MG63 (cell line): ENCODE measurements at regions not wholly inside any gene's neighbourhood (a gene's known extent, or its start where the extent isn't known, plus 50 kb on each side); places are given as distances from the start of the nearest gene placed in this dataset.
"Not testable (repeated sequence)": the region's sequence is repeated elsewhere in the genome, so short reads cannot be mapped to it uniquely, and the experiment has no call there.

Experiments used
- DNase-seq: peaks from one replicate; pipeline ENCODE4 v3.0.0-alpha.2; 2020
- H3K27me3 ChIP-seq: fragments of 250-450 bp; sonication (Bioruptor Pico); 2 replicates; pipeline ENCODE4 v1.5.1; 2020; ENCODE audit warnings: mild to moderate bottlenecking, moderate library complexity
- H3K36me3 ChIP-seq: fragments of 250-450 bp; sonication (Bioruptor Pico); 2 replicates; pipeline ENCODE4 v1.5.1; 2020; ENCODE audit warnings: mild to moderate bottlenecking, moderate library complexity
- H3K4me3 ChIP-seq: fragments of 250-450 bp; sonication (Bioruptor Pico); 2 replicates; pipeline ENCODE4 v1.5.1; 2020; ENCODE audit warnings: mild to moderate bottlenecking, moderate library complexity
- H3K9me3 ChIP-seq: fragments of 250-450 bp; sonication (Bioruptor Pico); 2 replicates; pipeline ENCODE4 v1.5.1; 2020; ENCODE audit warnings: mild to moderate bottlenecking, moderate library complexity

DNA sequence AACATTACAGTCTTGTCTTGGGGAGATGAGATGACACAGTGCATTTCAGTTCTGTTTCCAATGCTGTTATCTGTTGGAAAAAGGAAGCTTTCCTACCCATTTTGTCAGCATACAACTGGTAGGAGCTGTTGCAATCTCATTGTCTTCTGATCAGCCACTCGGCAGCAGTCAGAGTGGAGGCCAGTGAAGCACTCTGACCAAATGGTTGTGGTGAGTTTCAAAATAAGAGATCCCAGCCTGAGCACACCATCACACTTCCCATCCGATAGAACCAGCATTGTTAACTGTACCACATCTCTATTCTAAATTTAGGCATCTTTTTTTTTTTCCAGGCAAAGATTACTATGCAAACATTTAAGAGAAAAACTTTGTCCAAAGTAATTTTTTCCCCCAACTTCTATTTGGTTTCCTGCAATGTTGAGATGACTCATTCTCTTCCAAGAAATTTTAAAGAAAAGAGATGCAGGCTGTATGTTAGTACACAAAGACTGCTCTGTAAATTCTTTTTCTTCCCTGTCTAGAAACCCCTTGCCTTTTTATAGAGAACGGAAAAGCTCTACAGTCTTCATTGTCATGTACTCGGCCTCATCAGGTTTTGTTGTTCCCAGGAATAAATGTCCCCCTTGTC, 90.0 kb upstream of the IKBKE start:
- DNase-seq, H3K9me3 ChIP-seq, H3K36me3 ChIP-seq, H3K4me3 ChIP-seq, H3K27me3 ChIP-seq: not testable (repeated sequence)

DNA sequence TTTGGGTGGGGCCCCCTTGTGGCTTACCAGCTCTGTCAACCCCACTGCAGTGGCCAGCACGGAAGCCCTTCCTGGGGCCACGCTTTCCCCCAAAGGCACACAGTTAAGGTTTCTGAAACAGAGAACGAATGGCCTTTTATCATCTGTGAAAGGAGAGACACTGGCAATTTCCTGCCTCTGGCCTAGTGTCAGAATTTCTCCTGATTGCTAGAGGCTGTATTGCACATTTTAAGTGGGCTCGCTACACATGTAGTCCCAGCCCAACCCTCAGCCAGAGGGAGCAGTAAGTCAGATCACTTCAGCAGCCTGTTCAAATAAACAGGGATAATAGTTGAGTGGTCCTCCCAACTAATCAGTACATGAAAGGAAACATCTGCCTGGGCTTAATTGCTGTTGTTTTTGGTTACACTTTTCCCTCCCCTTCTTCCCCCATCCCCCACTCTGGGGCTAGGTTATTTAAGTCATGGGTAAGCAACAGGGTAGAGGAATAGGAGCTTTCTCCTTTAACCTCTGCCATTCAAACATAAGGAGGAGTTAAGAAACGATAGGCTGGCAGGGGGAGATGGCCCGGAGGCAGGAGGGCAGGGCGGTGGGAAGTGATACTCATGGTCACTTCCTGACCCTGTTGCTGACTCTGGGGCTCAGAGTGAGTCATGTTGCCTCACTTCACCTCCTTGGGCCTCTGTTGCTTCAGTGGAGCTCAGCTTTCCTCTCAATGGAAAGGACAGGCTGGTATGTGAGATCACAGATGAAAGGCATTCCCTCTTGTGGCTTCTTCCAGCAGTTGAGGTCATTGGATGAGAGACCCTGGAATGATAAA, 89.3 kb upstream of the IKBKE start:
- H3K9me3 ChIP-seq, H3K4me3 ChIP-seq, H3K27me3 ChIP-seq, H3K36me3 ChIP-seq: not testable (repeated sequence)
- DNase-seq: peak; percentile 21

DNA sequence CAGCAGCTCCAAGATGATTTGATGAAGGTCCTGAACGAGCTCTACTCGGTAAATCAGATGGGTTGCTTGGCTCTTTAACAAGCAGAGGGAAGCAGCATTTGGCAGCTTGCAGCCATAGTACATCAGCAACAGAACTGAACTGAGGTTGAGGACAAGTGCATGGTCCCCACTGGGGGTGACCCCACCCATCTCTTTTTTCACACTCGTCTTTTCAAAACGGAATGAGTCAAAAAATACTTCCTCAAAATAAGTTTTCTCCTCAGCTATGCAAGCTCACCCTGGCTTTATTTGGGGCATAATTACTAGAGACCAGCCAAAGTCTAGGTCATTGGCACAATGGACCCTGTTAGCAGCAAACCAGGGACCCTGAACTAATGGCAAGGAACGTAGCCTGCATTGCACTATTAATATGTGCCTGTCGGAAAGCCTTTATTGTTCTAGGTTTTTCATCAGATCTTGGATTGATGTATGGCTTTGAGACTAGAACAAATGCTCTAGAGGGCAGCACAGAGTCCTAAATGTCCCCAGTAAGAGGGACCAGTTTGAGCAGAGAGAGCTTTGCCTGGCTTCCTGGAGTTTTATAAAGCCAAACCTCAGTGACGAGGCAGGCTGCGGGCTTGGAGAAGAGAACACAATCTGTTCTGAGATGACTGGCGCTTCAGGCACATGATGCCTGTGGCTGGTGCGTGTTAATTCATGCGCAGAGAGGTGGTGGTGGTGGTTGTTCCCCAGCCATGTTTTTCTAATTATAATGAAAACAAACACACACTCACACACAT, 86.1 kb upstream of the IKBKE start:
- peak; percentile 65 for DNase-seq
- H3K27me3 ChIP-seq, H3K4me3 ChIP-seq, H3K36me3 ChIP-seq, H3K9me3 ChIP-seq: not testable (repeated sequence)

DNA sequence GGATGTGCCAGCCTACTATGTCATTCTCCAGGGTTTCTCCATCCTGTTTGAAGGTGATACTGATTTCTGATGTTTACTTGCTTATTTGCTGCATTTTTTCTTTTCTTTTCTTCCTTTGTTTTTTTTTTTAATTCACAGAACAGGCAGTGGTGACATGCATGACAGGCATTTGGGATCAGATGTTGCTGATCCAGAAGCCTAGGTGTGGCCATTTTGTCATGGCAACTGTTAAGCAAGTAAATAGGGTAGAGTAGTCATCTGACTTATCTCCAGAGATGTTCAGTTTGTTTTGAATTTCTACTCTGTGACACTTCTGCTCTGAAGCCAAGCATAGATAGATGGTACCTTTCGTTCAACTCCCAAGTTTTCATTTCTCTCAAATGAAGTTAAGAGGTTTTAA, 85.4 kb upstream of the IKBKE start:
- DNase-seq, H3K36me3 ChIP-seq, H3K9me3 ChIP-seq: not testable (repeated sequence)

DNA sequence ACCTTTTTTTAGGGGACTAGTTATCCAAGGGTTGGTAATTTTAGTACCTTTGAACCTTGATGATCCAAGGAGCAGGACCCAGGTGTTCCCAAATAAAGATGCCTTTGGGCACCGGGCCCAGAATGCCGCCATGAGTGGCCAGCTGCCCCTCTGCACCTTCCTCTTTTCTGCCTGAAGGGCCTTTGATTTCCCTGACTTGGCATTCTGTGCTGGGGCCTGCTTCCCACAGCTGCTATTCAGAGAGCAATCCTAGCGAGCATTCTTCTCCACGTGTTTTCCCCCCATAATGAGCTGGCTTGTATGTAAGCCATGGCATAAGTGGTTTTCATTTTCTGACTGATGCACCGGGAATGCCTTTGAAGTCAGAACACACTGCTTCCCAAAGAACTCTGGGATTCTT, 82.6 kb upstream of the IKBKE start:
- DNase-seq, H3K4me3 ChIP-seq, H3K27me3 ChIP-seq, H3K36me3 ChIP-seq, H3K9me3 ChIP-seq: not testable (repeated sequence)

More for the DNA sequence above, 85.4 kb upstream of the IKBKE start:
- not testable (repeated sequence) for H3K4me3 ChIP-seq, H3K27me3 ChIP-seq

DNA sequence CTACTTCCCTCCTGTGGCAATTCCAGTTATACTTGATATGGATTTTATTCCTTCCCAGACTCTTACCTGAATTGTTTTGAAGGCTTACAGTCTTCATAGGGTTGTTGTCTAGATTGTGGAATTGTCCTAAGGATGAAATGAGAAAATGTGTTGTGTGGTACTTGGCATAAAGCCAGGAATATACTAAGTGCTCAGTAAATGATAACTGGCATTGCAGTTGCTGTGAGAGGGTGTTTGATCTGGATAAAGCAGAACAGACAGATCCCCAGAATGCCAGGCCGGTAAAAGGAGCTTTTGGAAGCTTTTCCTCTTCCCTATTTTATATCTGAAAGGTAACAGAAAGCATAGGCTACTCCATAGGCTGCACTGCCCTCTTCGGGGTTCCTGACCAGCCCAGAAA, 78.4 kb upstream of the IKBKE start:
- not testable (repeated sequence) for H3K9me3 ChIP-seq, H3K27me3 ChIP-seq, DNase-seq, H3K4me3 ChIP-seq, H3K36me3 ChIP-seq

DNA sequence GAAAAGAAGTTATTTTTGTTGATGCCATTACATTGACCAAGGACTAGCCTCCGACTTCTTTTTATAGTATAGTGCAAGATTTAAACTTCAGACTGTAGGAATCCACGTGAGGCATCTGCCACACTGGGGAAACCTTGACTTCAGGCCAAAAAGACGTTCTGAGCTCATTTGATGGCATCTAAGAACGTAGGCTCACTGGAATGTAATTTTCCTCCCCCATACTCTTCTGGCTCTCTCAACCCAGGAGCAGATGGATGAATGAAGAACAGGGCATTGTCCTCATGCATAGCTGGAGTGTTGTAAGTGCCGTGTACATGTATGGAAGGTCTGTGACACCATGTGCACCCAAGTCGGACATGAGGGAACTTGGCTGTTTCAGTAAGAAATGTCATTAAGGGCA, 72.8 kb upstream of the IKBKE start:
- not testable (repeated sequence) for H3K36me3 ChIP-seq, H3K9me3 ChIP-seq, H3K27me3 ChIP-seq, H3K4me3 ChIP-seq
- DNase-seq: peak; percentile 39

DNA sequence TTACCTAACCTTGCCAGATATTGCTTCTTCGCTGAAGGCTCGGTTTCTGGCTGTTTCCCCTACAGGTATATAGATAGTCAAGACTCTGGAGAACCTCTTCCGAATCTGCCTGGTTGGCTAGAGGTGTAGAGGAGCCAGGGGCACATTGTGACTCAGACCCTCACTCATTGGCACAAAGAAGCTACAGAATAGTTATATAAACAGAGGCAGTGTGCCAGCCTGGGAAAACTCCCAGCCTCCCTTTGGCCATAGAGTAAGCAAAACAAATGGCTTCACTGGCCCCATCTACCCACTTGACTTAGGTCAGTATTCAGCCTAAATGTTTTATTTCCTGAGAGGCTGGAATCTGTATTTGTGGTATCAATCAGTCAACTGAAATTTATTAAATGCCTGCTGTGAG, 72.0 kb upstream of the IKBKE start:
- not testable (repeated sequence) for H3K9me3 ChIP-seq, H3K27me3 ChIP-seq, H3K36me3 ChIP-seq, H3K4me3 ChIP-seq
- peak; percentile 85 for DNase-seq

DNA sequence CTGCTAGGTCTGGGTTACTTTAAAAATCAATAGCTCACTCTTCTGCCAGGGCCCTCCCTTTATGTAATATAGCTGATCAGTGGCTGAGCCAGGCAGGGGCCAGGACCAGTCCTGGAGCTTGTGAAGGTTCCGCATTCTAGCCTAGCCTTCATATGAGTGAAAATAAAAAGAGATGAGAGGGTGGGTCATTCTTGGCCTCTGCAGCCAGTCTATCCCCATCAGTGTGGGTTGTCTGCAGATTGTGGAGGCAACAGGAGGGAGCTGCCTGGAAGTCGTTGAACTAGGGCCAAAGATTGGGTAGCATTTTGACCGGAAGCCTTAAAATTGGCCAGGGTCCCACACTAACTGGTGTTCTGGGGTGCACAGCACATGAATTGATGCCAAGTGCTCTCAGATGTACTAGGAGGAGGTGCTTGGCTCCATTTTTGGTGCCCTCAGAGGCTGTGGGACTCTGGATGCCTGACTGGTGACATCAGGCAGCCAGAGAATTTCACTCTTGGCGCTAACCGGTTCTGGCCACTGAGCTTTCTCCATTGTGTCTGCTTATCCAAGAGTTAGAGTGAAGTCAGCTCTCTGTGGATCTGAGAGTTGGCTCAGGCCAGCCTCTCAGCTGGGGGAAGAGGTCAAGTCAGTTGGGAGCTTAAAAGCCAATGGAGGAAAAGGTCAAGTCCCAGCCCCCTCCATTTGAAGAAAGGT, 66.5 kb upstream of the IKBKE start:
- peak; percentile 72 for DNase-seq
- H3K27me3 ChIP-seq, H3K4me3 ChIP-seq, H3K9me3 ChIP-seq, H3K36me3 ChIP-seq: not testable (repeated sequence)

DNA sequence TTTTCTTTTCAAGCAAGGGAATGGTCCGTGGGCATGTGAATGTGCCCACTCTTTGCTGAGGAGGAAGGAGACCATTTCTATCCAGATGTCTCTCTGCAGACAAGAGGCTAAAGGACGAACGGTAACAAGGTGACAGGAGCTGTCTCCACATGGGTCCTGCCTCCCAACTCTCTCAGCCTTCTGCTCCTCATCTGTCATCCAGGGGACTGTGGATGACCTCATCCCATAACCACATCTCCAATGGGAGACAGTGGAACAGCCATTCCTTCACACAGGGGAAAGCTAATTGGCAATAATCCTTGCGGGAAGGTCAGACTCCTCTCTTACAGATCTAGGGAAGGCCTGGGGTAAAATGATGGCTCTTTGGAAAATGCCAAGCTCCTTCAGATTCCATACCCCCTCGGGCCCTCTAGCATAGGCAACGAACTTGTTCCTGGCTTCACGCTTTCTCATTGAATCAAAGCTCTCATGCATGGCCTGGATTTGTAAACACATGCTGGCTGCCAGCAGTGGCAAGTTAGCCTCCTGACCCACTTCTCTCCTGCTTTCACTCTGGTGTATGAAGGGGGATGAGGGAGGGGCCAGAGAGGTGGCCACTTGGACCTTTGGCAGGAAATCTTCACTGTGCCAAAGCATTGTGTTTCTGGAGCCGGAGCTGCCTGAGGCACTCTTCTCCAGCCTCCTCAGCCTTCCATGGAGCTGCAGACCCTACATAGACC, 65.8 kb upstream of the IKBKE start:
- H3K4me3 ChIP-seq, H3K27me3 ChIP-seq, H3K9me3 ChIP-seq, H3K36me3 ChIP-seq, DNase-seq: not testable (repeated sequence)

DNA sequence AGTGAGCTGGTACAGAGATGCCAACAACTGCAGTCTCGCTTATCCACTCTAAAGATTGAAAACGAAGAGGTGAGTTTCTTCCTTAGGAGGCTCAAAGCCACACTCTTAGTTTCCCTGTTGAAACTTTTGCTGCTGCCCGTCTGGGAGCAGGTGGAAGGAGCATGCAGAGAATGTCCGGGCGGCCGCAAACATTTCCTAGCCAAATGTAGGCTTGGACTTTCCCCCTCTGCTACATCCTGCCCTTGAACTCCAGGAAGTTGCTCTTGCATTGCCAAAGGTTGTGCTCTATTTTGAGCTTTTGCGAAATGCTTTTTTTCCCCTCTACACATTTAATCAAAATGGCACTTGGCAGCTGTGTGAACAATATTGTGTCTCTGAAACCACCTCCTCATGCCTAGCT, 65.0 kb upstream of the IKBKE start:
- DNase-seq, H3K4me3 ChIP-seq, H3K27me3 ChIP-seq, H3K9me3 ChIP-seq, H3K36me3 ChIP-seq: not testable (repeated sequence)

DNA sequence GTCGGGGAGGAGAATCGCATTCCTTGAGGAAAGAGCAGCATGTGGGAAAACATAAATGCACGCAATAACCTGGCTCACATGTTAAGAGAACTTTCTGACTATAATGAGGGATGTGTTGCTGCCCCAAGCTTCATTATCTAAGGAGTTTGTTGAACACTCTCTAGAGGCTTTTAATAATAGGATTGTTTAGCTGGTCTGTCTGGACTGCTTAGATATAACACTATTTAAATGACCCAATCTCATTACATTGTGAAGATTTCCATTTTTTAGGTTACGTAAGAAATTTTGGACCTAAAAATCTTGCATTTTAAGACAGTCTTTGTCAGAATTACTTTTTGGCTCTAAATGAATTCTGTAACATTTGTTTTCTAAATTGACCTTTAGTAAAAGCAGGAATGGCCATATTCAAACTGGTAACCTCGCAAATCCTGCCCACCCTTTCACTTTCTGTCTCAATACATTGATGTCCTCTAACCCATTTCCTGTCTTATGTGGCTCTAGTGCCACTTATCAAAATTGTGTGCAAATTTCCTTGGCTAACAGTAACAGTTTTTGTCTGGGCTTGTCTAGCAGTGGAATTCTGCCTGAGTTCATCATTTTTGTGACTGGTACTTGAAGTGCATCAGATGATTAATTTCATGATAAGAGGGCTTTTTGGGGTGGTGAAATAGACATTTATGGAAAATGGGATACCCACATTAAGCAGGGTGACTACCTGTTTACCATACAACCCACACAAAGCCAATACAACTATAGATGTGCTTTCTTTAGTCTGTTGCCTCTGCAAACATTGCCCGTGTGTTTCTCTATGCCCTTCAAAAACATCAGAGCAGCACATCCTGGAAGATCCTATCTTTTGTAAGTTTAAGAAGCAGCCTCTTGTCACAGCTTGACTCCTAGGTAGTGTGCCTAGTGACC, 61.6 kb upstream of the IKBKE start:
- not testable (repeated sequence) for DNase-seq, H3K4me3 ChIP-seq, H3K27me3 ChIP-seq, H3K9me3 ChIP-seq, H3K36me3 ChIP-seq

DNA sequence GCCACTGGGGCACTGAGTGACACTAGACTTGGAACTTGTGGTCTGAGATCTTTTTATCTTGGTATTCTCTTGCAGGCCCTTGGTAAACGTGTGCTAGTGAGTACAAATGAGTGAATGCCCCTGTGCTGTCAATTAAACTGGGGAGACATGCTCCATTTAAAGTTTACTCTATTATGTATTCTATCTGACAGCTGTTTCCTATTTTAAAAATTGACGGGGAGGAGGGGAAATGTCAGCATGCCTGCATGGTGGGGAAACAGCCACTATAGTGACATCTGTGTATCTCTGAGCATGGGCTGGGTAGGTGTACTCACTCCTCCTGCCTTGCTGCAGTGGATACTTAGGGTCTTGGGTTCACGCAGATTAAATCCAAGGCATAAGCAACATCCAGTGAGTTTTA, 59.0 kb upstream of the IKBKE start:
- Histone ChIP-seq H3K9me3 (no peaks in the 10 kb centered on the region), H3K27me3 (no peaks in the 10 kb centered on the region), H3K36me3 (peaks cover 6% of the 10 kb centered on the region), H3K4me3 (no peak overlapping the region)
- DNase-seq: no peak

DNA sequence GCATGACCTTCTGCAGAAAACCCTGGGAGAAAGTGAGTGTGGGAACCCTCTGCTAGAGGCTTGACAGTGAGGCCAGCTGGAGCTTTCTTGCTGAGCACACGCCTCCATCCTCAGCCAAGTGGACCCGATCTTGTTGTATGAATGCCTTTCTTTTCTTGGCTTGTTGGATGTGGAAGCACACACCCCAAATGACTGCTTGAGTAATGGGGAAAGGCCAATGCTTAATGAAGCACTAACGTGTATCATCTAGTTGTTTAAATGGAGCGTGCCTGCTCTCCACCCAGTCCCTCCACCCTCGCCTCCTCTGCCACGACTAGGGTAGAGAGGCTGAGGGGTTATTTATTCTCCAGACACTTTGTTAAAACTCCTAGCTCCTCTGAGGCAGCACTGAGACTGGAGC, 54.3 kb upstream of the IKBKE start:
- Histone ChIP-seq H3K36me3 (peaks cover 16% of the 10 kb centered on the region), H3K4me3 (no peak overlapping the region), H3K27me3 (no peaks in the 10 kb centered on the region), H3K9me3 (no peaks in the 10 kb centered on the region)
- no peak for DNase-seq

DNA sequence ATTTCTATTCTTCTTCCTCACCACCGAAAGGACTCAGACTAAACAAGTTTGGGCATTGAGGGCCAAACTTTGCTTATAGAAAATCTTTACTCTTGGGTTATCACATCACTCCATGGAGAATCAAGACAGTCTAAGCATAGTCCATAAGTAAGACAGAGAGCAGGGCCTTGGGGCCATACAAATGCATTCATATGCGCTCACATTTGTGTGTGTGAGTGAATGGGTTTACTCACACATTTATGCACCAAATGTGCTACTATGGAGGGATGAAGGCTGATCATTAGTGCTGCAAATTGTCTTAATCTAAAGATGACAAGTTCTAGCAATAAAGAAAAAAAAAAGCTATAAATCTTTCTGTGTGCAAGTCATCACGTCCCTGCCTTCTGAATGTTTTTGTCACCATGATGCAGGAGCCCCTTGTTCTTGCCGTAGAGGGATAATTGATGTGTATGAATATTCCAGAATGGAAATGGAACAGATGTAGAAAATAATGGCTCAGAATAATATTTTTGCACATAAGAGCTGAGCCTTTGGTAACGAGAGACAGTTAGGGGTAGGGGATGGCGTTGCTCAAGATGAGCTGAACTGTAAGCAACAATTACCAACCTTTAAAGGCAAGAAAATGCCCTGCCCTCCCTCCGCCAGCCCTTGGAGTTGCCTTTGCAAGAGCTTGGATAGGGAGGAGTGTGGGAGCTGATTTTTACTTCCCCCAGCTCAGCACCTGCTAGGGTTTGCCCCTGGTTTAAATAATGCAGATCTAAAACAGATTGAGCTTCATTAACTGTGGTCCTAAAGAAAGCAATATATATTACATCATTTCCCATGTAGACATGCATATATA, 52.3 kb upstream of the IKBKE start:
- no peak for DNase-seq
- Histone ChIP-seq H3K36me3 (peaks cover 14% of the 10 kb centered on the region), H3K4me3 (no peak overlapping the region), H3K27me3 (no peaks in the 10 kb centered on the region), H3K9me3 (no peaks in the 10 kb centered on the region)
